ENCODE measurements at regions not wholly inside any gene's neighbourhood (a gene's known extent, or its start where the extent isn't known, plus 50 kb on each side); places are given as distances from the start of the nearest gene placed in this dataset.

- DNase-seq = no peak
Observed at GRCh38 chr9:135240871-135241311, 153.4 kb downstream of the OLFM1 start.

GRCh38 chr9:135241381-135242048 is 154.0 kb downstream of the OLFM1 start:
- DNase-seq = no peak

- DNase-seq = no peak
Observed at GRCh38 chr9:135242049-135242396, 154.6 kb downstream of the OLFM1 start.

GRCh38 chr9:135242406-135242805 is 154.9 kb downstream of the OLFM1 start:
- DNase-seq = no peak

- DNase-seq = no peak
Observed at GRCh38 chr9:135243201-135244190, 156.0 kb downstream of the OLFM1 start.

GRCh38 chr9:135244271-135245221 is 157.1 kb downstream of the OLFM1 start:
- no peak for DNase-seq

- no peak for DNase-seq
Observed at GRCh38 chr9:135245482-135246247, 158.2 kb downstream of the OLFM1 start.

- no peak for DNase-seq
Observed at GRCh38 chr9:135246248-135247205, 159.1 kb downstream of the OLFM1 start.

- DNase-seq = no peak
Observed at GRCh38 chr9:135247227-135247930, 159.9 kb downstream of the OLFM1 start.

GRCh38 chr9:135248111-135248510 is 160.6 kb downstream of the OLFM1 start:
- no peak for DNase-seq

- no peak for DNase-seq
Observed at GRCh38 chr9:135248721-135249120, 161.3 kb downstream of the OLFM1 start.

- no peak for DNase-seq
Observed at GRCh38 chr9:135249191-135249590, 161.7 kb downstream of the OLFM1 start.

GRCh38 chr9:135249711-135250110 is 162.2 kb downstream of the OLFM1 start:
- DNase-seq = no peak

GRCh38 chr9:135251331-135251761 is 163.9 kb downstream of the OLFM1 start:
- DNase-seq = no peak

- no peak for DNase-seq
Observed at GRCh38 chr9:135251996-135252760, 164.7 kb downstream of the OLFM1 start.

- DNase-seq = no peak
Observed at GRCh38 chr9:135252980-135253304, 165.5 kb downstream of the OLFM1 start.

- no peak for DNase-seq
Observed at GRCh38 chr9:135253305-135254004, 166.0 kb downstream of the OLFM1 start.

GRCh38 chr9:135254176-135255032 is 166.9 kb downstream of the OLFM1 start:
- no peak for DNase-seq
